Duodenal mucosa (tissue), 2 donors: ENCODE measurements at regions not wholly inside any gene's neighbourhood (a gene's known extent, or its start where the extent isn't known, plus 50 kb on each side); places are given as distances from the start of the nearest gene placed in this dataset.

Source experiments
- H3K27ac ChIP-seq: one replicate; pipeline ENCODE4 v1.7.0; 2013; ENCODE audit warnings: low read depth, low read length
- H3K27me3 ChIP-seq, 2 donors: one replicate each; pipeline ENCODE4 v1.7.0; 2013; ENCODE audit warnings: low read length in 2 of 2, control low read depth in 1 of 2; ENCODE audit not compliant: insufficient read depth in 2 of 2, control insufficient read depth in 1 of 2
- H3K36me3 ChIP-seq, 2 donors: one replicate each; pipeline ENCODE4 v1.7.0; 2013; ENCODE audit warnings: low read length in 2 of 2, control low read depth in 1 of 2; ENCODE audit not compliant: insufficient read depth in 2 of 2, control insufficient read depth in 1 of 2
- H3K4me1 ChIP-seq, 2 donors: one replicate each; pipeline ENCODE4 v1.7.0; 2013; ENCODE audit warnings: low read length in 2 of 2, control low read depth in 1 of 2; ENCODE audit not compliant: insufficient read depth in 2 of 2, control insufficient read depth in 1 of 2
- H3K4me3 ChIP-seq, 2 donors: one replicate each; pipeline ENCODE4 v1.7.0; 2013; ENCODE audit warnings: low read length in 2 of 2, low read depth in 1 of 2
- H3K9ac ChIP-seq, 2 donors: one replicate each; pipeline ENCODE4 v1.7.0; 2013; ENCODE audit warnings: low read length in 2 of 2, low read depth in 1 of 2
- H3K9me3 ChIP-seq, 2 donors: one replicate each; pipeline ENCODE4 v1.7.0; 2013; ENCODE audit warnings: low read length in 2 of 2, control low read depth in 1 of 2; ENCODE audit not compliant: control insufficient read depth in 1 of 2

DNA sequence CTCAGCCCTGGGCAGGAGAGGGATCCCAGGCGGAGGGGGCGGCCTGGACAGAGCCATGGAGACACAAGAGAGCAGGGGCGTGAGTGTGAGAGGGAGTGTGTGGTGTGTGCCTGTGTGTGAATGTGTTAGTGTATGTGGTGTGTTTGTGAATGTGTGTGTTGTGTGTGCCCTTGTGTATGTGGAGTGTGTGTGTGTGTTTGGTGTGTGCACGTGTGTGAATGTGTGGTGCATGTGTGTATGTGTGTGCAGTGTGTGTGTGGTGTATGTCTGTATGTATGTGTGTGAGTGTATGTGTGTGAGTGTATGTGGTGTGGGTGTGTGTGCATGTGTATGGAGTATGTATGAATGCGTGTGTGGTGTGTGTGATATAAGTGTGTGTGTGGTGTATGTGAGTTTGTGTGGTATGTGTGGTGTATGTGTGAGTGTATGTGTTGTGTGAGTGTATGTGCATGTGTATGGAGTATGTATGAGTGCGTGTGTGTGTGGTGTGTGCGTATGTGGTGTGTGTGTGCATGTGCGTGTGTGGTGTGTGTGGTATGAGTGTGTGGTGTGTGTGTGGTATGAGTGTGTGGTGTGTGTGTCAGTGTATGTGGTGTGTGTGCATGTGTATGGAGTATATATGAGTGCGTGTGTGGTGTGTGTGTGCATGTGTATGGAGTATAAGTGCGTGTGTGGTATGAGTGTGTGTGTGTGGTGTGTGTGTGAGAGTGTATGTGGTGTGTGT, 175.2 kb upstream of the AFDN start:
- H3K36me3 ChIP-seq = no peaks in the 10 kb centered on the region
- H3K4me3 ChIP-seq = no peak overlapping the region
- no peak overlapping the region for H3K27ac ChIP-seq
- peaks cover 0 to 6% of the 10 kb centered on the region in 2 donors for H3K4me1 ChIP-seq
- peaks cover 0 to 2% of the 10 kb centered on the region in 2 donors for H3K27me3 ChIP-seq
- H3K9ac ChIP-seq = no peak overlapping the region
- H3K9me3 ChIP-seq = no peaks in the 10 kb centered on the region

DNA sequence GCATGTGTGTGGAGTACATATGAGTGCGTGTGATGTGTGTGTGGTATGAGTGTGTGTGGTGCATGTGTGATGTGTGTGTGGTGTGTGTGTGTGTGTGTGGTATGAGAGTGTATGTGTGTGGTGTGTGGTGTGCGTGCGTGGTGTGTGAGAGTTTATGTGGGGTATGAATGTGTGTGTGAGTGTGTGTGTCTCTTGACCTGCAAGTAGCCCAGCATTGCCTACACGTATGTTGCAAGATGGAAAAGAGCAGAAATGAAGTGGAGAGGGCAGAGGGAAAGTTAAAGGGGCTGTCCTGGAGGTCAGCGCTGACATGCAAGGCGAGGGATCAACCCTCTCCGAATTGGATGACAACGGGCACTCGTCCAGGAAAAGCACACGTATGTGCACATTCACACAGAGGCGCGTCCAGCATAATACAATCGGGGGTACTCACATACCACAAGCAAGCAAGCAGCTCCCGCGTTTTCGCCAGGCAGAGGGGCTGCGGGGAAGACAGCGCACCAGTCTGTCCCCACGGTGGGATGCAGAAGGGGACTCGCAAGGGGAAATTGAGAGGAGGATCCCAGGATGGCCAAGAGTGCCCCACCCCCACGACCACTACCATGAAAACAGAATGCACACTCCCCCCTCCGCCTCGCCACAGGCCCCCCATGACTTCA, 174.5 kb upstream of the AFDN start:
- Histone ChIP-seq H3K9ac (no peak overlapping the region), H3K36me3 (no peaks in the 10 kb centered on the region), H3K4me1 (peaks cover 0 to 6% of the 10 kb centered on the region in 2 donors), H3K4me3 (no peak overlapping the region), H3K27ac (no peak overlapping the region), H3K27me3 (peaks cover 0 to 2% of the 10 kb centered on the region in 2 donors), H3K9me3 (no peaks in the 10 kb centered on the region)

DNA sequence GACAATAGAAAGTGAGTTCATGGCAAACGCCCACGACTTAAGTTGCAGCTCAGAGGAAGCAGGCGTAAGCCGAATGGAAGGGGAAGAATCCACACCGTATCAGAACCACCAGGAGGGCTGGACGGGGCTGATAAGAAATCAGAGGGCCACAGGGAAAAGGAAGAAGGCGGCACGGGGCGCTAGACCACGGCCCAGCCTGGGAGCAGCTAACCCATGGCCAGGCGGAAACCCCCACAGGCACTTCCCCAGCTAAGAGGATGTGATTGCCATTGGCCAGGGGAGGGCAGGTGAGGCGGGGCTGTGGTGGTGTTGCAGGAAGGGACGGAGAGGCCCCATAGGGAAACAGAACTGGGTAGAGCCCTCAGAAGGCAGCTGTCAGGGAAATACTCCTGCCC, 174.0 kb upstream of the AFDN start:
- H3K4me3 ChIP-seq = no peak overlapping the region
- H3K9me3 ChIP-seq = no peaks in the 10 kb centered on the region
- no peak overlapping the region for H3K27ac ChIP-seq
- H3K9ac ChIP-seq = no peak overlapping the region
- H3K36me3 ChIP-seq = no peaks in the 10 kb centered on the region
- H3K4me1 ChIP-seq = peaks cover 0 to 6% of the 10 kb centered on the region in 2 donors
- H3K27me3 ChIP-seq = peaks cover 0 to 2% of the 10 kb centered on the region in 2 donors

DNA sequence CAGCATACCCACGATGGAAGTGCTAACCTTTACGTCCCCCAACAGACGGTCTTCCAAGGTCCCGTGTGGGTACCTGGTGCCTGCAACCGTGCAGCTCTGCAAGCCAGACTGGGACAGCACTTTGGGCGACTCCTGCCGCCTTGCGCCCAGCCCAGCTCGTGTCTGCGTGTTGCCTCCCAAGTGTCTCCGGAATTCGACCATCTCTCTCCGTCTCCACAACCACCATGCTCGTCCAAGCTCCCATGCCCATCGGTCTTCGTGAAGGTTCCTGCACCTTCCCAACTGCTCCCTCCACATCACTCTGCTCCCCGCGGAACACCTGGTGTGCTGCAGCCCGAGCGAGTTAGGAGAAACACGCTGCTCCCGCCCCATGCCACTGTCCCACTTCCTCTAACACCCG, 173.2 kb upstream of the AFDN start:
- Histone ChIP-seq H3K4me1 (peaks cover 0 to 3% of the 10 kb centered on the region in 2 donors), H3K9ac (no peak overlapping the region), H3K36me3 (no peaks in the 10 kb centered on the region), H3K9me3 (no peaks in the 10 kb centered on the region), H3K27me3 (no peaks in the 10 kb centered on the region), H3K27ac (no peak overlapping the region), H3K4me3 (no peak overlapping the region)

DNA sequence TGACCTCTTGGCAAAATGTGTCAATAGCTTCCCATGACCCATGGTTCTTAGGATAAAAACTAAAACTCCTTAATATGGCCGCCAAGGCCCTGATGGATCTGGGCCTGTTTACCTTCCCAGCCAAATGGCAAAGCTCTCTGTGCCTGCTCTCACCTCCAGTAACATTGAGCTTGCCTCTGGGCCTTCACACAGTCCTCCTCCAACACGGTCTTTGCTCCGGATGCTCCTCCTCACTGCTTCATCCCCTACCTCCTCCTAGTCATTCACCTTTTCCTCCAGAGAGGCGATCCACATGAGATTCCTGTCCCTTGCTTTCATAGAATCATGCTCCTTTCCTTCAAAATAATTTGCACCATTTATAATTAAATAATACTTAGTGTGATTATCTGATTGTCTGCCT, 172.3 kb upstream of the AFDN start:
- no peaks in the 10 kb centered on the region for H3K9me3 ChIP-seq
- H3K27me3 ChIP-seq = no peaks in the 10 kb centered on the region
- H3K27ac ChIP-seq = no peak overlapping the region
- H3K9ac ChIP-seq = no peak overlapping the region
- no peaks in the 10 kb centered on the region for H3K4me1 ChIP-seq
- no peaks in the 10 kb centered on the region for H3K36me3 ChIP-seq
- H3K4me3 ChIP-seq = no peak overlapping the region

DNA sequence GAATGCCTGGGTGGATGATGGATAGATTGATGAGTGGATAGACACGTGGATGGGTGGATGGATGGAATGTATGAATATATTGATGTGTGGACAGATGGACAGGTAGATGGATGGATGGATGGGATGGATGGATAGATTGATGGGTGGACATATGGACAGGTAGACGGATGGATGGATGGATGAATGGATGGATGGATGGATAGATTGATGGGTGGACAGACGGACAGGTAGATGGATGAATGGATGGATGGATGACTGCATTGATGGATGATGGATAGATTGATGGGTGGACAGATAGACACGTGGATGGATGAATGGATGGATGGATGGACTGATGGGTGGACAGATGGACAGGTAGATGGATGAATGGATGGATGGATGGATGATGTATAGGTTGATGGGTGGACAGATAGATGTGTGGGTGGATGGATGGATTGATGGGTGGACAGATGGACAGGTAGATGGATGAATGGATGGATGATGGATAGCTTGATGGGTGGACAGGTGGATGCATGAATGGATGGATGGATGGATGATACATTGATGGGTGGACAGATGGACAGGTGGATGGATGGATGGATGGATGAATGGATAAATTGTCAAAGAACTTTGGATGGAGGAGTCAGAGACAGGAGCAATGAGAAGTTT, 171.4 kb upstream of the AFDN start:
- H3K36me3 ChIP-seq = no peaks in the 10 kb centered on the region
- H3K4me1 ChIP-seq = no peaks in the 10 kb centered on the region
- H3K4me3 ChIP-seq = no peak overlapping the region

DNA sequence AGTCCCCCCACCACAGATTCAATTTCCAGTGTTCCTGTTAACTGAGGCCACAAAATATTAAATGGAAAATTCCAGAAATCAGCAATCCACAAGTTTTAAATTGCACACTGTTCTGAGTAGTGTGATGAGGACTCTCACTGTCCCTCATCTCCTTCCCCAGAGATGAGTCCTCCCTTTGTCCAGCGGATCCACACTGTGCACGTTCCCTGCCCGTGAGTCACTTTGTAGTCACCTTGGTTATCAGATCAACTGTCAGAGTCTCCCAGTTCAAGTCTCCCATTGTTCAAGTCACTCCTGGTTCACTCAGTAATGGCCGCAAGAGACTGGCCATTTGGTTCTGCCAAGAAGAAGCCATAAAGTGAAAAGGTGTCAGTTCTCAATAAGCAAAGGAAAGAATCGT, 168.6 kb upstream of the AFDN start:
- Histone ChIP-seq H3K4me1 (peaks cover 6 to 12% of the 10 kb centered on the region in 2 donors), H3K9ac (no peak overlapping the region), H3K36me3 (no peaks in the 10 kb centered on the region), H3K4me3 (no peak overlapping the region), H3K9me3 (no peaks in the 10 kb centered on the region), H3K27me3 (no peaks in the 10 kb centered on the region), H3K27ac (no peak overlapping the region)

More for the DNA sequence above, 171.4 kb upstream of the AFDN start:
- Histone ChIP-seq H3K27me3 (no peaks in the 10 kb centered on the region), H3K27ac (no peak overlapping the region), H3K9me3 (no peaks in the 10 kb centered on the region), H3K9ac (no peak overlapping the region)

DNA sequence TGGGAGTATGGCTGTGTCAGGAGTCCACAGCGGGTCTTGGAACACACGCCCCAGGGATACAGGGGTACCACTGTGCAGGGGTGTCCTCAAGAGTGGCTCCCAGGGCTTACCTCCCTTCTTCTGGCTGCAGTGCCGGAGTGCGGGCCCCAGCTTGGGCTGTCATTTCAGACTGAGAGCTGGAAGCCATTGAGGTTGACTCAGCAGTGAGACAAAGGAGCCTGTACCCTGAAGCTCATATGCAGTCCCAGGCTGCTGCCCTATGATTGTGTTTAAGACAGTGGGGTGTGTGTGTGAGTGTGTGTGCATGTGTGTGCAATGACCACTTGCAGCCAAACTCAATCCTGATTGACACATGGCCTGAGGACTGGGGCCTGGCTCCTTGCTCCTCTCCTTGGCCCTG, 167.7 kb upstream of the AFDN start:
- Histone ChIP-seq H3K36me3 (no peaks in the 10 kb centered on the region), H3K4me3 (no peak overlapping the region), H3K27ac (no peak overlapping the region), H3K9me3 (no peaks in the 10 kb centered on the region), H3K27me3 (no peaks in the 10 kb centered on the region), H3K9ac (no peak overlapping the region), H3K4me1 (peaks cover 6 to 17% of the 10 kb centered on the region in 2 donors)

DNA sequence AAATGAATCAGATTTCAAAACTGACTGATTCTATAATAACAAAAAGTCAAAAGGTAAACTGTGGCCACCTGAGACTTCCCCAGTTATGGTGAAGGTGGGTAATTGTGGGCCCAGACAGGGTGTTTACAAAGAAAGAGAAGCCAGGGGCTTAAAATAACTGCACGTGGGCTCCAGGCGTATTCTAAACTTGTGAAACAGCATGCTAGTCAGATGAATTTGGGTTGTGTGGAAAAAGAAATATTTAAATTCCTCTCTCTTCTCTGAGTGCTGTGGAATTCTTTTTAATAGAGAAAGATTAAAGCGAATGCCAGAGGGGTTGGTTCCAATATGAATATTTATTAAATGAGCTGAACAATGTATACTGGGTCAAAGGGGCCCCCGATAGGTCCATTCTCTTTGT, 166.3 kb upstream of the AFDN start:
- Histone ChIP-seq H3K27me3 (no peaks in the 10 kb centered on the region), H3K4me3 (no peak overlapping the region), H3K4me1 (peaks cover 6 to 17% of the 10 kb centered on the region in 2 donors), H3K36me3 (no peaks in the 10 kb centered on the region), H3K9me3 (no peaks in the 10 kb centered on the region), H3K27ac (no peak overlapping the region), H3K9ac (no peak overlapping the region)

DNA sequence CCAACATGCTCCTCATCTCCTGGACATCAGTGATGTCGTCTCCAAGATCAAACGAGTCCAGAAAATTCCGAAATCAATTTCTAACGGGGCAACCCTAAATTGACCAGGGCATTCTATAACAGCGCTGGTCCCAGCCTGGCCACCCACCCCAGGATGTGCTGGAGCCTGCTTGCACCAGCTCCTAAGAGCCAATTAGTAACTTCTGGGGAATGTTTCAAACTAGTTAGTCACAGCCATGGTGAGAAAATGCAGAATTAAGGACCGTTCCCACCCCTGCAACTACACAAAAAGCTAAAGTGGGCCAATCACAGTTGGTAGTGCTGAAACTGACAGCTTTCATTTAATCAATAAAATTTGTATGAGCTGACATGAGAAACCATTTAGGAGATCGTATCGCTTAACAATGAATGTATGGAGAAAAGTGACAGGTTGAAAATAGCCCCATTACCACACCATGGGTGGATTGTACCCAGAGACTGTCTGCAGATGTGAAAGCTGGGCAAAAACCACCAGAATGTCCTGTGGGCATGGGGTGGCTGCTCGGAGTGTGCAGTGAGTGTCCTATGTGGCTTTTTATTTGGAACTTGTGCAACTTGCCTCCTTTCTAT, 165.7 kb upstream of the AFDN start:
- H3K4me3 ChIP-seq = no peak overlapping the region
- H3K27me3 ChIP-seq = no peaks in the 10 kb centered on the region
- H3K36me3 ChIP-seq = no peaks in the 10 kb centered on the region
- H3K4me1 ChIP-seq = peaks cover 6 to 17% of the 10 kb centered on the region in 2 donors
- H3K27ac ChIP-seq = no peak overlapping the region
- H3K9me3 ChIP-seq = no peaks in the 10 kb centered on the region
- no peak overlapping the region for H3K9ac ChIP-seq
